Common myeloid progenitor, CD34-positive (primary cell): ENCODE measurements at regions not wholly inside any gene's neighbourhood (a gene's known extent, or its start where the extent isn't known, plus 50 kb on each side); places are given as distances from the start of the nearest gene placed in this dataset.

ENCODE experiments used
- CTCF ChIA-PET: fragments of 350-600 bp; sonication (Branson Sonifier 250); formaldehyde crosslinking; loops from one replicate; lab custom pipeline; 2021; ENCODE audit warnings: antibody characterized with exemption; lab: Charles Lee
- POLR2A ChIA-PET: fragments of 350-600 bp; sonication (Branson Sonifier 250); formaldehyde crosslinking; loops from one replicate; lab custom pipeline; 2021; ENCODE audit warnings: antibody characterized with exemption; lab: Charles Lee
- DNase-seq, 3 donors: peaks; one replicate each; pipeline versions ENCODE4 v3.0.0 to v3.0.0-alpha.2; 2013
- H3K27ac ChIP-seq, 2 experiments: 1 replicate in 1 of 2; 2 replicates in 1 of 2; pipeline ENCODE4 v1.7.0; 2013; ENCODE audit warnings: inconsistent platforms in 2 of 2, low read length in 2 of 2, mild to moderate bottlenecking in 2 of 2, low read depth in 1 of 2, moderate library complexity in 1 of 2; ENCODE audit not compliant: severe bottlenecking in 2 of 2, insufficient read depth in 1 of 2, poor library complexity in 1 of 2
- H3K27me3 ChIP-seq, 5 experiments: replicated peaks in 2 of 5; 1 replicate in 3 of 5; 2 replicates in 2 of 5; pipeline versions ENCODE4 v1.6.1 to v1.7.0; 2013; ENCODE audit warnings: low read length in 4 of 5, mild to moderate bottlenecking in 2 of 5, moderate library complexity in 2 of 5, inconsistent platforms in 1 of 5; ENCODE audit not compliant: insufficient read depth in 5 of 5, control insufficient read depth in 4 of 5
- H3K36me3 ChIP-seq, 4 experiments: 1 replicate in 2 of 4; 2 replicates in 2 of 4; pipeline versions ENCODE4 v1.6.1 to v1.7.0; 2013; ENCODE audit warnings: low read length in 3 of 4, control low read depth in 1 of 4, mild to moderate bottlenecking in 1 of 4; ENCODE audit not compliant: control insufficient read depth in 4 of 4, insufficient read depth in 4 of 4
- H3K4me1 ChIP-seq, 4 experiments: 1 replicate in 3 of 4; 2 replicates in 1 of 4; pipeline versions ENCODE4 v1.6.1 to v1.7.1; 2013; ENCODE audit warnings: low read length in 3 of 4, mild to moderate bottlenecking in 3 of 4, control low read depth in 1 of 4, inconsistent platforms in 1 of 4, moderate library complexity in 1 of 4; ENCODE audit not compliant: control insufficient read depth in 4 of 4, insufficient read depth in 4 of 4; ENCODE audit errors: control extremely low read depth in 1 of 4
- H3K4me3 ChIP-seq, 7 experiments: 1 replicate in 4 of 7; 2 replicates in 3 of 7; pipeline versions ENCODE4 v1.5.1 to v1.7.0; 2013; ENCODE audit warnings: mild to moderate bottlenecking in 7 of 7, low read length in 6 of 7, moderate library complexity in 6 of 7, inconsistent platforms in 2 of 7, low read depth in 2 of 7, control low read depth in 1 of 7; ENCODE audit not compliant: insufficient read depth in 4 of 7, control insufficient read depth in 1 of 7; ENCODE audit errors: extremely low read depth in 1 of 7
- H3K9me3 ChIP-seq, 5 experiments: 1 replicate in 4 of 5; 2 replicates in 1 of 5; pipeline versions ENCODE4 v1.6.1 to v1.7.1; 2013; ENCODE audit warnings: low read length in 4 of 5, mild to moderate bottlenecking in 2 of 5, inconsistent platforms in 1 of 5, low read depth in 1 of 5, moderate library complexity in 1 of 5; ENCODE audit not compliant: control insufficient read depth in 4 of 5, insufficient read depth in 2 of 5; ENCODE audit errors: control extremely low read depth in 1 of 5
- WGBS: methylation state at CpG from one replicate; pipeline ENCODE4 v1.1.5; 2013; ENCODE audit not compliant: insufficient coverage; 5-methylcytosine and 5-hydroxymethylcytosine counted together

DNA sequence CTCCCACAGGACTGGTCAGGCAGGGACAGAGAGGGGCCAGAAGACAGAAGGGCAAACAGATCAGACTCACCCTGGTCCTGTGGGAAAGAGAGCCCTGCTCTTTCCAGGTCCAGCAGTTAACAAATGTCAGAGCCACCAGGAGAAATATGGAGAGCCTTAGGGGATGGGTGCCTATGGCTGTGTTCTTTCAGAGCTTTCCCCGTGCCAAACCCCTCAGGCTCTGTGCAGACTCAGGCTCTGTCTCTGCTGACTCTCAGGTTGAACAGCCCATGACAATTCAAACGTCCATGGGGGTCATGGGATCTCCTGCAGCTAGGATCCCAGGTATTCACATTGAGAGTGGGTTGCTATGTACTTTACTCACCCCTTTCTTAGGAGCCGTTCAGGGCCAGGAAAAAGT is 120.8 kb upstream of the ERBB4 start:
- no peak for DNase-seq
- no peak overlapping the region for H3K27ac ChIP-seq
- no peaks in the 10 kb centered on the region for H3K4me1 ChIP-seq
- ChIA-PET POLR2A (no interaction called here), CTCF (no interaction called here)
- WGBS: 93% methylated on average over 2 of the region's 3 CpGs
- H3K4me3 ChIP-seq: no peak overlapping the region
- peaks cover 0 to 3% (median 0%) of the 10 kb centered on the region in 5 experiments for H3K9me3 ChIP-seq
- H3K36me3 ChIP-seq: no peaks in the 10 kb centered on the region
- no peaks in the 10 kb centered on the region for H3K27me3 ChIP-seq

DNA sequence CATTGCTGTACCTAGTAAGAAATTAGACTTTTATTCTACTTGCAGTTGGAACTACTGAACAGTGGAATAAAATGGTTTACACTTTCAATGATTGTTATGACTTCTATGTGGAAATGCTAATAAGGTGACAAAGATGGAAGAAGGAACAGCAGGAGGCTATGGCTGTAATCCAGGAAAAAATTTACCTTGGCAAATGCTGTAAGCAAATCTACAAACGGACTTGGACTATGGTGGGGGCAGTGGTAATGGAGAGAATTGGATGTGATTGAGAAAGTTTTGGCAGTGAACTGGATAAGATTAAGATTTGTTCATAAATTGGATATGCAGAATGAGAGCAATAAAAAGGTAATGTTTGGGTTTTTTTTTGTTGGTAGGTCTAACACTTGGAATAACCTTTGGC is 111.0 kb upstream of the ERBB4 start:
- Histone ChIP-seq H3K4me3 (no peak overlapping the region), H3K36me3 (no peaks in the 10 kb centered on the region), H3K9me3 (no peaks in the 10 kb centered on the region), H3K27me3 (no peaks in the 10 kb centered on the region), H3K27ac (no peak overlapping the region), H3K4me1 (no peaks in the 10 kb centered on the region)
- ChIA-PET CTCF (no interaction called here), POLR2A (no interaction called here)
- 83% methylated on average over 1 of the region's 1 CpG for WGBS
- no peak for DNase-seq

DNA sequence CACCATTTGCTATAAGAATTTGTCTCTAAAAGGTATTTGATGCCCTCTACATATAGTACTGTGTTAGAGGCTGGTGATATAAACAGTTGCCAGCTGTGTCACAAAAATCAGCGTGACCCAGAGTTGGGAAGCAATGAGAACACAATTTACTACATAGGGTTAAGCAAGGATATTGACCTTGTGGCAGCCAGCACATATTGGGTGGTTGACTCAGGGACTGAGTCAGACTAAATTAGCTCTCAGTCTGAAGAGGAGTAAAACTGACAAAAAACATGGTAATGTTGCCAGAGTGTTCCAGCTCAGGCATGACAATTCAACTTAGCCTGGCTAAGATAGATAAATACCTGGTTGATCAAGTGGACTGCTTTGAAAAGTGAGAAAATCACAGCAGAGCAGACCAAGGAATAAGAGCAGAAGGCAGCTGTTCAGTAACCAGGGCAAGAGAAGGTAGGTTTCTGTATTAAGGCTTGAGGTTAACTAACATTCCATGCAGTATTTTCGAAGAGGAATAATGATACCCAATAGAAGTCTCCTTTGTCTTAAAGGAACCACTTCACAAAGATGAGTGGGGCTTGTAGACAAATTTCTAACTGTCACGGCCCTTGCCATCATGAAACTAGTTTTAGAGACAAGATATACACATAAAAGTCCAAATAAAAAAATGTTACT is 108.2 kb upstream of the ERBB4 start:
- ChIA-PET CTCF (no interaction called here), POLR2A (no interaction called here)
- no peak overlapping the region for H3K27ac ChIP-seq
- no peak for DNase-seq
- no peak overlapping the region for H3K4me3 ChIP-seq
- H3K36me3 ChIP-seq: no peaks in the 10 kb centered on the region
- no peaks in the 10 kb centered on the region for H3K9me3 ChIP-seq
- no peaks in the 10 kb centered on the region for H3K4me1 ChIP-seq
- H3K27me3 ChIP-seq: no peaks in the 10 kb centered on the region
- WGBS: 73% methylated on average over 2 of the region's 3 CpGs

DNA sequence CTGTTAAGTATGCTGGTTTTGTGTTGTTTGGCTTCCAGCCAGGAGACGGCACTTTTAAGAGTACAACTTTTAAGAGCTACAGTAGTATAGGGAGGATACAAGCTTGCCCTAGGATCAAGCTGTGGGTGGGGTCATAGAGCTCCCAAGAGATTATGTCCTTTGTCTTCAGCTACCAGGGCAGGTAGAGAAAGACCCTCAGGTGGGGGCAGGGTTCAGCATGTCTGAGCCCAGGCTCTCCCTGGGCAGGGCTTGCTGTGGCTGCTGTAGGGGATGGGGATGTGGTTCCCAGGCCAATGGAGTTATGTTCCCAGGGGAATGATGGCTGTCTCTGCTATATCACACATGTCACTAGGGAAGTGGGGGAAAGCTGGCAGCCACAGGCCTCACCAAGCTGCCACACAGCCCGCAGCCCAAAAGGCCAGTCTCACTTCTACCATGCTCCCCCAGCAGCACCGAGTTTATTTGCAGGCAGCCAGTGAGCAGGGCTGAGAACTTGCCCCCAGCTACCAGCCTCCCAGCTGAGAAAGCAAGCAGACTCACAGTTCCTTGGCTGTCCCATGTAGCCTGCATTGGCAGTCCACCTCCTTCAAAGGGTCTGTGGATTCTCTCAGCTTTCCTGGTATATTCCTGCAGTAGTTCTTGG is 105.7 kb upstream of the ERBB4 start:
- no peak overlapping the region for H3K4me3 ChIP-seq
- H3K27me3 ChIP-seq: no peaks in the 10 kb centered on the region
- no peaks in the 10 kb centered on the region for H3K4me1 ChIP-seq
- WGBS: 64% methylated on average over 2 of the region's 3 CpGs
- H3K9me3 ChIP-seq: no peaks in the 10 kb centered on the region
- H3K27ac ChIP-seq: no peak overlapping the region
- DNase-seq: no peak
- POLR2A ChIA-PET: no interaction called here
- CTCF ChIA-PET: no interaction called here
- no peaks in the 10 kb centered on the region for H3K36me3 ChIP-seq

DNA sequence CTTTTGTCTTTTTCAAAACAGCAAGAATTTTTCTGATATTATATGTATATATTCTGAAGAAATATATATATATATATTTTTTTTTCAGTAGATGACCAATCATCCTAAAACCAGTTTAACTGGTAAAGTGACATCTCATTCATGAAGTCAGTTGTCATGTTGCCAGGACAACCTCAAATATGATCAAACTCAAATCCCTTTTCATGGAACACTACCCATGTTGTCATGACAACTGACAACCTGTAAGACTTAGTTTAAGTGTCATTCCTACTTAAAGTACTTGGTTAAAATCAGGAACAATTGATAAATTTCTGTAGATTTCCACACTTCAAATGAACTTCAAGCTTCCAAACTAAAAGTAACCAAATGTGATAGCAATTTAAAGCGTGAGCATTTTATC is 101.8 kb upstream of the ERBB4 start:
- DNase-seq: no peak
- H3K4me3 ChIP-seq: no peak overlapping the region
- no CpG with 5 or more reads among the region's 1 CpG for WGBS
- ChIA-PET CTCF (no interaction called here), POLR2A (no interaction called here)
- no peaks in the 10 kb centered on the region for H3K9me3 ChIP-seq
- H3K36me3 ChIP-seq: no peaks in the 10 kb centered on the region
- no peaks in the 10 kb centered on the region for H3K4me1 ChIP-seq
- H3K27ac ChIP-seq: no peak overlapping the region
- H3K27me3 ChIP-seq: no peaks in the 10 kb centered on the region

DNA sequence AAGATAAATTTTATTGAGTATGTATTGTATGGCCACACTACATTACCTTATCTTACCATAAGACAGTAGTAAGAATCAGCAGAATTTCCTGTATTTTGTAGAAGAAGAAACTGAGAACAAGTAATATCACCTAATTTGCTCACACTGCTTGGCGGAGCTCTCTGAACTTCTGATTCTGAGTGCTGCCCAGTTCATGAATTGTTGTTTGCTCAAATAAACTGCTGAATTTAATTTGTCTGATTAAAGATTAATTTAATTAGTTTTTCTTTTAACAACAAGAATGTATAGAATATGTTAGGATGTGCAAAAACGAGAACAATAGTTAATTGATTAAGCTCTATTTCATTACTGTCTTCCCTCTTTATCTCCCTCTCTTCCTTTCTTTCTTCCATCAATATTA is 100.1 kb upstream of the ERBB4 start:
- Histone ChIP-seq H3K27me3 (no peaks in the 10 kb centered on the region), H3K4me1 (no peaks in the 10 kb centered on the region), H3K27ac (no peak overlapping the region), H3K4me3 (no peak overlapping the region), H3K36me3 (no peaks in the 10 kb centered on the region), H3K9me3 (no peaks in the 10 kb centered on the region)
- no peak for DNase-seq
- no CpG with 5 or more reads among the region's 2 CpGs for WGBS
- ChIA-PET CTCF (no interaction called here), POLR2A (no interaction called here)

DNA sequence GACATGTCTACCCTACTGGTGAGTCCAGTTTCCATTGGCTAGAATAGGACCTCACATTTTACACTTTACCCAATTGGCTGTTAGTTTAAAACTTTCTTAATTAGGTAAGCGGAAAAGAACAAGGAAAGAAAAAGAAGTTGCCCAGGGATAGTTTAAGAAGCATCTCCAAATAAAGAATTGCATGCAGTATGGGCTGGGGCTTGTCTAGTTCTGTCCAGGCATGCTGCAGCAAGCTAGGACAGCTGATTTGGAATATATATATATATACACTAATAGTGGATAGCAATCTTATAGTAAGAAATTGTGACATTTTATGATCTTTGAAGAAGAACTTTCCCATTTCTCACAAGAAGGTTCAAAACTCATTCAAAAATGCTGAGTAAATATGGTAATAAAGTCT is 90.0 kb upstream of the ERBB4 start:
- H3K4me3 ChIP-seq: no peak overlapping the region
- no peaks in the 10 kb centered on the region for H3K36me3 ChIP-seq
- WGBS: no CpG with 5 or more reads among the region's 1 CpG
- H3K27me3 ChIP-seq: no peaks in the 10 kb centered on the region
- POLR2A ChIA-PET: no interaction called here
- no peak overlapping the region for H3K27ac ChIP-seq
- DNase-seq: no peak
- no peaks in the 10 kb centered on the region for H3K4me1 ChIP-seq
- no peaks in the 10 kb centered on the region for H3K9me3 ChIP-seq
- CTCF ChIA-PET: no interaction called here
